IMR-90 (cell line): ENCODE measurements at regions not wholly inside any gene's neighbourhood (a gene's known extent, or its start where the extent isn't known, plus 50 kb on each side); places are given as distances from the start of the nearest gene placed in this dataset.

Experiments used
- ATAC-seq: fragments of 200-7000 bp; cut with Tn5 transposase; 2 replicates; pipeline ENCODE4 v1.9.1; 2020; ENCODE audit warnings: low read depth, mild to moderate bottlenecking, moderate library complexity
- BruUV-seq: library from RNA; stranded (reverse); fragments of 400-500 nt; replicated peaks from 2 replicates; lab custom pipeline; 2021; lab: Mats Ljungman, UMichigan
- CTCF ChIA-PET: fragments of 300-600 bp; formaldehyde crosslinking; extraction: SDS; loops from one replicate; lab custom pipeline; 2021; ENCODE audit warnings: antibody characterized with exemption; lab: Yijun Ruan, JAX
- POLR2A ChIA-PET: fragments of 300-600 bp; sonication (Branson Sonifier 250); formaldehyde crosslinking; loops from one replicate; lab custom pipeline; 2022; ENCODE audit warnings: antibody characterized with exemption; ENCODE audit not compliant: unreplicated experiment; lab: Charles Lee
- DNase-seq: peaks from one replicate; pipeline ENCODE4 v3.0.0; 2013
- H2AFZ ChIP-seq: replicated peaks from 2 replicates; pipeline ENCODE3; 2013; ENCODE audit warnings: low read length, mild to moderate bottlenecking; ENCODE audit not compliant: poor library complexity
- H2AK5ac ChIP-seq: 2 replicates; pipeline ENCODE4 v1.6.1; 2013; ENCODE audit warnings: low read depth, low read length, inconsistent platforms
- H2AK9ac ChIP-seq: replicated peaks from 2 replicates; pipeline ENCODE3; 2013; ENCODE audit warnings: mild to moderate bottlenecking, low read depth, low read length, moderate library complexity; ENCODE audit not compliant: poor library complexity
- H2BK120ac ChIP-seq: 2 replicates; pipeline ENCODE4 v1.6.1; 2013; ENCODE audit warnings: low read depth, low read length, inconsistent platforms
- H2BK15ac ChIP-seq: 3 replicates; pipeline ENCODE4 v1.6.1; 2013; ENCODE audit warnings: low read depth, low read length, inconsistent platforms
- H2BK20ac ChIP-seq: 2 replicates; pipeline ENCODE4 v1.6.1; 2013; ENCODE audit warnings: low read depth, mild to moderate bottlenecking, inconsistent platforms, low read length, moderate library complexity
- H2BK5ac ChIP-seq: 2 replicates; pipeline ENCODE4 v1.6.1; 2013; ENCODE audit warnings: mild to moderate bottlenecking, low read depth, low read length, inconsistent platforms; ENCODE audit not compliant: poor library complexity, severe bottlenecking
- H3K14ac ChIP-seq: replicated peaks from 2 replicates; pipeline ENCODE4 v1.6.1; 2013; ENCODE audit warnings: low read depth, low read length, inconsistent platforms
- H3K18ac ChIP-seq: 2 replicates; pipeline ENCODE4 v1.6.1; 2013; ENCODE audit warnings: low read depth, low read length, control low read depth
- H3K23ac ChIP-seq: 2 replicates; pipeline ENCODE4 v1.6.1; 2013; ENCODE audit warnings: low read depth, low read length, inconsistent platforms
- H3K27ac ChIP-seq: 2 replicates; pipeline ENCODE4 v1.5.1; 2013; ENCODE audit warnings: mild to moderate bottlenecking, control low read depth, low read length; ENCODE audit not compliant: insufficient read depth
- H3K27me3 ChIP-seq: 2 replicates; pipeline ENCODE4 v1.6.1; 2013; ENCODE audit warnings: low read length; ENCODE audit not compliant: control insufficient read depth, insufficient read depth
- H3K36me3 ChIP-seq: 2 replicates; pipeline ENCODE4 v1.6.1; 2013; ENCODE audit warnings: low read length, mixed read lengths; ENCODE audit not compliant: control insufficient read depth, insufficient read depth
- H3K4ac ChIP-seq: 2 replicates; pipeline ENCODE4 v1.6.1; 2013; ENCODE audit warnings: low read depth, low read length, inconsistent platforms
- H3K4me1 ChIP-seq: 2 replicates; pipeline ENCODE4 v1.6.1; 2013; ENCODE audit warnings: low read length, mixed read lengths; ENCODE audit not compliant: control insufficient read depth, insufficient read depth
- H3K4me2 ChIP-seq: 2 replicates; pipeline ENCODE4 v1.6.1; 2013; ENCODE audit warnings: low read depth, mild to moderate bottlenecking, control low read depth, low read length, moderate library complexity
- H3K4me3 ChIP-seq: 2 replicates; pipeline ENCODE4 v1.5.1; 2013; ENCODE audit warnings: low read depth, mild to moderate bottlenecking, control low read depth, low read length, moderate library complexity; ENCODE audit not compliant: insufficient read depth
- H3K56ac ChIP-seq: 2 replicates; pipeline ENCODE4 v1.6.1; 2013; ENCODE audit warnings: low read length, inconsistent platforms; ENCODE audit not compliant: insufficient read depth; ENCODE audit errors: extremely low read depth
- H3K79me1 ChIP-seq, 2 experiments: 2 replicates each; pipeline ENCODE4 v1.6.1; 2013; ENCODE audit warnings: low read length in 2 of 2, inconsistent platforms in 1 of 2, low read depth in 1 of 2
- H3K9ac ChIP-seq: 2 replicates; pipeline ENCODE4 v1.6.1; 2013; ENCODE audit warnings: low read depth, low read length, control low read depth
- H3K9me1 ChIP-seq: 2 replicates; pipeline ENCODE4 v1.6.1; 2013; ENCODE audit warnings: low read length, inconsistent platforms; ENCODE audit not compliant: insufficient read depth
- H3K9me3 ChIP-seq: 2 replicates; pipeline ENCODE4 v1.6.1; 2013; ENCODE audit warnings: low read length; ENCODE audit not compliant: control insufficient read depth, insufficient read depth
- H4K20me1 ChIP-seq: 2 replicates; pipeline ENCODE4 v1.6.1; 2013; ENCODE audit warnings: low read length, inconsistent platforms; ENCODE audit not compliant: insufficient read depth
- H4K5ac ChIP-seq: 2 replicates; pipeline ENCODE4 v1.6.1; 2013; ENCODE audit warnings: mild to moderate bottlenecking, low read depth, low read length, control low read depth
- H4K8ac ChIP-seq, 2 experiments: 2 replicates each; pipeline ENCODE4 v1.6.1; 2013; ENCODE audit warnings: low read depth in 2 of 2, low read length in 2 of 2, control low read depth in 1 of 2, inconsistent platforms in 1 of 2
- H4K91ac ChIP-seq: 2 replicates; pipeline ENCODE4 v1.6.1; 2013; ENCODE audit warnings: low read depth, low read length, inconsistent platforms; ENCODE audit not compliant: insufficient read depth
- BHLHE40 ChIP-seq: fragments of 150-350 bp; IDR thresholded peaks from 2 replicates; pipeline ENCODE4 v1.6.1; 2016; ENCODE audit warnings: mild to moderate bottlenecking, low read depth, low read length
- CEBPB ChIP-seq: IDR thresholded peaks from 2 replicates; pipeline ENCODE4 v1.6.1; 2012; ENCODE audit warnings: low read depth, low read length, improper control_type of control experiment
- CHD1 ChIP-seq: IDR thresholded peaks from 2 replicates; pipeline ENCODE4 v1.6.1; 2012; ENCODE audit warnings: low read depth, low read length, improper control_type of control experiment
- ELK1 ChIP-seq: fragments of 150-350 bp; IDR thresholded peaks from 2 replicates; pipeline ENCODE4 v1.6.1; 2016; ENCODE audit warnings: low read depth, mild to moderate bottlenecking, low read length, moderate library complexity, borderline replicate concordance
- FOS ChIP-seq: fragments of 150-350 bp; IDR thresholded peaks from 2 replicates; pipeline ENCODE4 v1.6.1; 2016; ENCODE audit warnings: low read depth, low read length
- MAFK ChIP-seq: IDR thresholded peaks from 2 replicates; pipeline ENCODE4 v1.6.1; 2012; ENCODE audit warnings: low read depth, low read length, improper control_type of control experiment
- MAZ ChIP-seq: IDR thresholded peaks from 2 replicates; pipeline ENCODE4 v1.6.1; 2012; ENCODE audit warnings: low read depth, mild to moderate bottlenecking, low read length, improper control_type of control experiment, moderate library complexity, borderline replicate concordance
- MXI1 ChIP-seq: IDR thresholded peaks from 2 replicates; pipeline ENCODE4 v1.6.1; 2012; ENCODE audit warnings: low read depth, mild to moderate bottlenecking, low read length, moderate library complexity, borderline replicate concordance
- NFE2L2 ChIP-seq: fragments of 150-350 bp; IDR thresholded peaks from 2 replicates; pipeline ENCODE4 v1.6.1; 2016; ENCODE audit warnings: low read depth, mild to moderate bottlenecking, low read length
- POLR2A ChIP-seq: IDR thresholded peaks from 2 replicates; pipeline ENCODE4 v1.6.1; 2012; ENCODE audit warnings: mild to moderate bottlenecking, low read depth, low read length
- RAD21 ChIP-seq: IDR thresholded peaks from 2 replicates; pipeline ENCODE4 v1.6.1; 2012; ENCODE audit warnings: low read length, improper control_type of control experiment
- RCOR1 ChIP-seq: IDR thresholded peaks from 2 replicates; pipeline ENCODE4 v1.6.1; 2012; ENCODE audit warnings: mild to moderate bottlenecking, low read length, improper control_type of control experiment; ENCODE audit not compliant: insufficient replicate concordance
- RFX5 ChIP-seq: IDR thresholded peaks from 2 replicates; pipeline ENCODE4 v1.8.0; 2012; ENCODE audit warnings: low read depth, mild to moderate bottlenecking, low read length, moderate library complexity
- SMC3 ChIP-seq: fragments of 150-350 bp; IDR thresholded peaks from 2 replicates; pipeline ENCODE4 v1.6.1; 2016; ENCODE audit warnings: low read depth, mild to moderate bottlenecking, antibody characterized with exemption, low read length, moderate library complexity
- USF2 ChIP-seq: fragments of 150-350 bp; IDR thresholded peaks from 2 replicates; pipeline ENCODE4 v1.6.1; 2017; ENCODE audit warnings: mild to moderate bottlenecking, antibody characterized with exemption, low read length, low read depth
- WGBS, 2 experiments: methylation state at CpG; one replicate each; pipeline versions ENCODE4 v1.1.5 to v1.1.7; 2013; ENCODE audit warnings: missing lambda C conversion rate in 2 of 2; ENCODE audit not compliant: insufficient read length in 1 of 2; ENCODE audit errors: extremely low coverage in 2 of 2; 5-methylcytosine and 5-hydroxymethylcytosine counted together
- dilution Hi-C: fragments of 300-500 bp; cut with HindIII; formaldehyde crosslinking; loops from one replicate; pipeline ENCODE4 v1.14.3; 2018; ENCODE audit warnings: low sequenced_read_pairs; ENCODE audit not compliant: unreplicated experiment
- in situ Hi-C: fragments of 300-500 bp; cut with MboI; formaldehyde crosslinking; loops from 3 replicates; pipeline ENCODE4 v1.14.3; 2019; ENCODE audit warnings: low sequenced_read_pairs, inconsistent platforms, mixed read lengths
- intact Hi-C: fragments of 100-400 bp; cut with micrococcal nuclease; formaldehyde crosslinking; loops from 2 replicates; pipeline ENCODE4 v1.10.0; 2022
- TF ChIP-seq, protein P1 (sequence below): conservative IDR thresholded peaks from 2 replicates; pipeline ENCODE4 v1.5.1; 2012; ENCODE audit warnings: mild to moderate bottlenecking, low read depth, low read length, improper control_type of control experiment

- ChIA-PET CTCF (no interaction called here), POLR2A (no interaction called here)
- Histone ChIP-seq H3K36me3 (peaks cover 36% of the 10 kb centered on the region), H3K14ac (no peak overlapping the region), H2BK120ac (no peak overlapping the region), H3K9me3 (no peaks in the 10 kb centered on the region), H4K5ac (no peak overlapping the region), H2BK20ac (no peak overlapping the region), H3K4me2 (no peak overlapping the region), H2AK9ac (no peak overlapping the region), H2AFZ (no peak overlapping the region), H3K9me1 (peaks cover 8% of the 10 kb centered on the region), H4K8ac (no peak overlapping the region), H3K27me3 (no peaks in the 10 kb centered on the region), H3K79me1 (peaks cover 19 to 41% of the 10 kb centered on the region in 2 experiments), H2BK15ac (no peak overlapping the region), H2AK5ac (no peak overlapping the region), H4K91ac (no peak overlapping the region), H3K4me3 (no peak overlapping the region), H3K4me1 (peaks cover 2% of the 10 kb centered on the region; the same call in 1 of the 2 replicates), H4K20me1 (no peaks in the 10 kb centered on the region), H3K9ac (no peak overlapping the region), H3K4ac (no peak overlapping the region), H3K27ac (no peak overlapping the region), H3K56ac (no peak overlapping the region), H3K23ac (no peak overlapping the region), H3K18ac (no peak overlapping the region), H2BK5ac (no peak overlapping the region)
- in situ Hi-C loops: no loop called here
- DNase-seq (no peak), ATAC-seq (no peak)
- TF ChIP-seq NFE2L2 (no peak), MXI1 (no peak), BHLHE40 (no peak), SMC3 (no peak), RCOR1 (no peak), USF2 (no peak), MAFK (no peak), MAZ (no peak), CEBPB (no peak), CHD1 (no peak), ELK1 (no peak), FOS (no peak), RAD21 (no peak), POLR2A (no peak), RFX5 (no peak)
- TF ChIP-seq, protein P1, sequence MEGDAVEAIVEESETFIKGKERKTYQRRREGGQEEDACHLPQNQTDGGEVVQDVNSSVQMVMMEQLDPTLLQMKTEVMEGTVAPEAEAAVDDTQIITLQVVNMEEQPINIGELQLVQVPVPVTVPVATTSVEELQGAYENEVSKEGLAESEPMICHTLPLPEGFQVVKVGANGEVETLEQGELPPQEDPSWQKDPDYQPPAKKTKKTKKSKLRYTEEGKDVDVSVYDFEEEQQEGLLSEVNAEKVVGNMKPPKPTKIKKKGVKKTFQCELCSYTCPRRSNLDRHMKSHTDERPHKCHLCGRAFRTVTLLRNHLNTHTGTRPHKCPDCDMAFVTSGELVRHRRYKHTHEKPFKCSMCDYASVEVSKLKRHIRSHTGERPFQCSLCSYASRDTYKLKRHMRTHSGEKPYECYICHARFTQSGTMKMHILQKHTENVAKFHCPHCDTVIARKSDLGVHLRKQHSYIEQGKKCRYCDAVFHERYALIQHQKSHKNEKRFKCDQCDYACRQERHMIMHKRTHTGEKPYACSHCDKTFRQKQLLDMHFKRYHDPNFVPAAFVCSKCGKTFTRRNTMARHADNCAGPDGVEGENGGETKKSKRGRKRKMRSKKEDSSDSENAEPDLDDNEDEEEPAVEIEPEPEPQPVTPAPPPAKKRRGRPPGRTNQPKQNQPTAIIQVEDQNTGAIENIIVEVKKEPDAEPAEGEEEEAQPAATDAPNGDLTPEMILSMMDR: no peak
- WGBS, 2 experiments: no CpG with 5 or more reads among the region's 4 CpGs
- no TSS peak for BruUV-seq
- intact Hi-C loops: no loop called here
- dilution Hi-C loops: no loop called here
Observed at GRCh38 chr9:92236465-92236864, 57.0 kb downstream of the IARS1 start.
